ENCODE measurements at regions not wholly inside any gene's neighbourhood (a gene's known extent, or its start where the extent isn't known, plus 50 kb on each side); places are given as distances from the start of the nearest gene placed in this dataset.
"Not testable (repeated sequence)": the region's sequence is repeated elsewhere in the genome, so short reads cannot be mapped to it uniquely, and the experiment has no call there.

- Mint-ChIP-seq H3K36me3 (ENCODE audit: low read depth, unreplicated experiment) (no peaks in the 10 kb centered on the region), H3K27me3 (ENCODE audit: unreplicated experiment) (no peaks in the 10 kb centered on the region)
These were observed 113.4 kb upstream of the FAM241A start for GRCh38 chr4:112031712-112032328.

GRCh38 chr4:112036886-112037285, 108.4 kb upstream of the FAM241A start:
- no peaks in the 10 kb centered on the region for H3K4me1 Mint-ChIP-seq (ENCODE audit: unreplicated experiment)
- no peak overlapping the region for H3K27ac Mint-ChIP-seq (ENCODE audit: unreplicated experiment)
- TF ChIP-seq CTCF (IDR thresholded peaks at IDR 0.05; ENCODE audit: unreplicated experiment) = no peak
- no peaks in the 10 kb centered on the region for H3K9me3 Mint-ChIP-seq (ENCODE audit: unreplicated experiment)
- no peaks in the 10 kb centered on the region for H3K27me3 Mint-ChIP-seq (ENCODE audit: unreplicated experiment)
- H3K4me3 Mint-ChIP-seq (ENCODE audit: unreplicated experiment) = no peak overlapping the region
- H3K36me3 Mint-ChIP-seq (ENCODE audit: low read depth, unreplicated experiment) = no peaks in the 10 kb centered on the region
- DNase-seq (ENCODE audit: low spot score) = no peak

More at GRCh38 chr4:112031712-112032328, 113.4 kb upstream of the FAM241A start:
- Mint-ChIP-seq H3K9me3 (ENCODE audit: unreplicated experiment) (no peaks in the 10 kb centered on the region), H3K4me3 (ENCODE audit: unreplicated experiment) (no peak overlapping the region), H3K4me1 (ENCODE audit: unreplicated experiment) (no peaks in the 10 kb centered on the region), H3K27ac (ENCODE audit: unreplicated experiment) (no peak overlapping the region)
- peak; percentile 63 for TF ChIP-seq CTCF (IDR thresholded peaks at IDR 0.05; ENCODE audit: unreplicated experiment)
- peak; percentile 38 for DNase-seq (ENCODE audit: low spot score)

DNA sequence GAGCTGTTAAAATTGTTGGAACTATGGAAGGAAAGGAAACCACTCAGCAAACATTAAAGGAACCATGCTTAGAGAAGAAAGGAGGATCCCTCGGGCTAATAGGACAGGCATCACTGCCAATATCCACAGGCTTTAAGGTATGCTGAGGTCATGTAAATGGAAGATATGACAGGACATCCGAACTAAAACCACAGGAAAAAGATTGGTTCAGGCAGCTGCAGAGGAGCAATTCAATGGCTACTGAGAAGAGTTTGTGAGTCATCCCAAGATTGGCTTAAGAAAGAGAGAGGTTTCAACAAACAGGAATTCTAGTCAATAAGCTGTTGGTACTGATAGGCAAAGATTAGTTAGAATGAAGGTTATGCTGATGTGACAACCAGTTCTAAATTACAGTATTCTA, 106.4 kb upstream of the FAM241A start:
- no peak overlapping the region for H3K4me3 Mint-ChIP-seq (ENCODE audit: unreplicated experiment)
- no peaks in the 10 kb centered on the region for H3K27me3 Mint-ChIP-seq (ENCODE audit: unreplicated experiment)
- no peaks in the 10 kb centered on the region for H3K36me3 Mint-ChIP-seq (ENCODE audit: low read depth, unreplicated experiment)
- H3K27ac Mint-ChIP-seq (ENCODE audit: unreplicated experiment) = no peak overlapping the region
- no peak for DNase-seq (ENCODE audit: low spot score)
- TF ChIP-seq CTCF (IDR thresholded peaks at IDR 0.05; ENCODE audit: unreplicated experiment) = no peak
- H3K4me1 Mint-ChIP-seq (ENCODE audit: unreplicated experiment) = no peaks in the 10 kb centered on the region
- H3K9me3 Mint-ChIP-seq (ENCODE audit: unreplicated experiment) = no peaks in the 10 kb centered on the region

DNA sequence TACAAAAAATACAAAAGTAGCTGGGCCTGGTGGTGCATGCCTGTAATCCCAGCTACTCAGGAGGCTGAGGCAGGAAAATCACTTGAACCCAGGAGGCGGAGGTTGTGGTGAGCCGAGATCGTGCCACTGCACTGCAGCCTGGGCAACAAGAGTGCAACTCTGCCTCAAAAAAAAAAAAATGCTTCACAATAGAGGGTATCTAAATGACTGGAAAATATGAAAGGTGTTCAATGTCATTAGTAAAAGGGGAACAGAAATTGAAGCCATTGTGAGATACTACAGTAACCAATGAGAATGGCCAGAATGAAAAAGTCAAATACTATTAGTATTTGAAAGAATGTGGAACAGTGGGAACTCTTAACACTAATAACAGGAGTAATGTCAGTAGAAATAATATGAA, 96.1 kb upstream of the FAM241A start:
- H3K9me3 Mint-ChIP-seq (ENCODE audit: unreplicated experiment); H3K27ac Mint-ChIP-seq (ENCODE audit: unreplicated experiment); H3K27me3 Mint-ChIP-seq (ENCODE audit: unreplicated experiment); H3K4me3 Mint-ChIP-seq (ENCODE audit: unreplicated experiment); H3K4me1 Mint-ChIP-seq (ENCODE audit: unreplicated experiment); DNase-seq (ENCODE audit: low spot score); H3K36me3 Mint-ChIP-seq (ENCODE audit: low read depth, unreplicated experiment): not testable (repeated sequence)

DNA sequence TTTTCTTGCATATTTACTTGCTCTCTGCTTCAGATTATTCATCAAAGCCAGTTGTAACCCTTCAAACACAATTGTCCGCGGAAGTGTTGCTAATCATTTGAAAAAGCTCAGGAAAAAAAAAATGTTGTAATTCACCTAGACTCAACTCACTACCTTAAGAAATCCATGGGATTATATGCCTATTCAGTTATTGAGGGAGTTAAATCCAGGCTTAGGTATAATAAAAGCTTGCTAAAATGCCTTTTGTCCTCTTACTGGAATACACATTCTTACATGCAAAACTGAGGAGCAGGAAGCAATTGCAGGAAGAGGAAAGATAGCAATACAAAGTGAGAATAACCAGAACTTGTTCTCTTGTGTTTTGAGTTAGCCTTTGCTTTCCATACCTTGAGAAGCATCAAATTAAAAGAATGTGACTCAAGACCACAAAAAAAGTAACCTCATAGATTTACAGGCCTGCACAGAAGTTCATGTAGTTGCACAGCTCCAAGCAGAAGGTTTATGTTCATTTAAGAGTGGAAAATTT, 91.4 kb upstream of the FAM241A start:
- Mint-ChIP-seq H3K27me3 (ENCODE audit: unreplicated experiment) (no peaks in the 10 kb centered on the region), H3K9me3 (ENCODE audit: unreplicated experiment) (no peaks in the 10 kb centered on the region), H3K27ac (ENCODE audit: unreplicated experiment) (no peak overlapping the region), H3K36me3 (ENCODE audit: low read depth, unreplicated experiment) (no peaks in the 10 kb centered on the region), H3K4me3 (ENCODE audit: unreplicated experiment) (no peak overlapping the region), H3K4me1 (ENCODE audit: unreplicated experiment) (peaks cover 10% of the 10 kb centered on the region)
- TF ChIP-seq CTCF (IDR thresholded peaks at IDR 0.05; ENCODE audit: unreplicated experiment) = no peak
- no peak for DNase-seq (ENCODE audit: low spot score)
